Thoracic aorta (tissue), 2 donors: ENCODE measurements at regions not wholly inside any gene's neighbourhood (a gene's known extent, or its start where the extent isn't known, plus 50 kb on each side); places are given as distances from the start of the nearest gene placed in this dataset.

ENCODE experiments used
- ATAC-seq: fragments of 150-250 bp; one replicate; pipeline ENCODE4 v1.8.0; 2017; ENCODE audit warnings: low read depth; ENCODE audit not compliant: insufficient number of reproducible peaks, low FRiP score
- DNase-seq: peaks from one replicate; pipeline ENCODE4 v3.0.0-alpha.2; 2020; ENCODE audit warnings: low spot score
- H3K27ac ChIP-seq, 2 donors: fragments of 200-600 bp; sonication (generic); 1 replicate in 1 of 2; 2 replicates in 1 of 2; pipeline ENCODE4 v1.5.1; 2016; ENCODE audit warnings: mild to moderate bottlenecking in 2 of 2, moderate library complexity in 2 of 2
- H3K27me3 ChIP-seq: fragments of 200-600 bp; sonication (generic); replicated peaks from 2 replicates; pipeline ENCODE4 v1.6.0; 2016; ENCODE audit warnings: mild to moderate bottlenecking; ENCODE audit not compliant: insufficient read depth
- H3K36me3 ChIP-seq: fragments of 200-600 bp; sonication (generic); one replicate; pipeline ENCODE4 v1.5.1; 2016
- H3K4me1 ChIP-seq, 2 donors: fragments of 200-600 bp; sonication (generic); 1 replicate in 1 of 2; 2 replicates in 1 of 2; pipeline versions ENCODE4 v1.5.1 to v1.6.0; 2016; ENCODE audit warnings: low read depth in 2 of 2, mild to moderate bottlenecking in 1 of 2; ENCODE audit not compliant: control insufficient read depth in 1 of 2
- H3K4me3 ChIP-seq: fragments of 200-600 bp; sonication (generic); 2 replicates; pipeline ENCODE4 v1.5.1; 2016; ENCODE audit warnings: mild to moderate bottlenecking
- H3K9me3 ChIP-seq: fragments of 200-600 bp; sonication (generic); 2 replicates; pipeline ENCODE4 v1.5.1; 2016
- TF ChIP-seq, protein P1 (sequence below): fragments of 200-600 bp; sonication (generic); IDR thresholded peaks from one replicate; pipeline ENCODE4 v1.5.1; 2019; ENCODE audit warnings: antibody characterized with exemption

DNA sequence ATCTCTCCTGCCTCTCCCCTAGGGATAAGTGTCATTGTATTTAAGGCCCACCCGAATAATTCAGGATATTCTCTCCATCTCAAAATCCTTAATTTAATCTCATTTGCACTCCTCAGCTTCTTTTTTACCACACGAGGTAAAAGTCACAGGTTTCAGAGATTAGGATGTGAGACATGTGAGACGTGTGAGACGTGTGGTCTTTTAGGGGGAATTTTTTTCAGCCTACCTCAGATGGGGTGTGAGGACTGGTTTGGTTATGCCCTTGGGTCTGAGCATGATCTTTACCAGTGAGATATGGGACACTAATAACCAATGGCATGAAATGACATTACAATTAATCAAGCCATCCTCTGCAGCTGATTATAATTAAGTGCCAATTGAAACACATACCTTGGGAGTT, 324.2 kb downstream of the BMP2 start:
- TF ChIP-seq, protein P1, sequence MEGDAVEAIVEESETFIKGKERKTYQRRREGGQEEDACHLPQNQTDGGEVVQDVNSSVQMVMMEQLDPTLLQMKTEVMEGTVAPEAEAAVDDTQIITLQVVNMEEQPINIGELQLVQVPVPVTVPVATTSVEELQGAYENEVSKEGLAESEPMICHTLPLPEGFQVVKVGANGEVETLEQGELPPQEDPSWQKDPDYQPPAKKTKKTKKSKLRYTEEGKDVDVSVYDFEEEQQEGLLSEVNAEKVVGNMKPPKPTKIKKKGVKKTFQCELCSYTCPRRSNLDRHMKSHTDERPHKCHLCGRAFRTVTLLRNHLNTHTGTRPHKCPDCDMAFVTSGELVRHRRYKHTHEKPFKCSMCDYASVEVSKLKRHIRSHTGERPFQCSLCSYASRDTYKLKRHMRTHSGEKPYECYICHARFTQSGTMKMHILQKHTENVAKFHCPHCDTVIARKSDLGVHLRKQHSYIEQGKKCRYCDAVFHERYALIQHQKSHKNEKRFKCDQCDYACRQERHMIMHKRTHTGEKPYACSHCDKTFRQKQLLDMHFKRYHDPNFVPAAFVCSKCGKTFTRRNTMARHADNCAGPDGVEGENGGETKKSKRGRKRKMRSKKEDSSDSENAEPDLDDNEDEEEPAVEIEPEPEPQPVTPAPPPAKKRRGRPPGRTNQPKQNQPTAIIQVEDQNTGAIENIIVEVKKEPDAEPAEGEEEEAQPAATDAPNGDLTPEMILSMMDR = no peak
- Histone ChIP-seq H3K27me3 (no peaks in the 10 kb centered on the region), H3K9me3 (no peaks in the 10 kb centered on the region), H3K27ac (no peak overlapping the region), H3K36me3 (no peaks in the 10 kb centered on the region), H3K4me3 (no peak overlapping the region), H3K4me1 (no peaks in the 10 kb centered on the region)
- ATAC-seq (no peak), DNase-seq (no peak)

DNA sequence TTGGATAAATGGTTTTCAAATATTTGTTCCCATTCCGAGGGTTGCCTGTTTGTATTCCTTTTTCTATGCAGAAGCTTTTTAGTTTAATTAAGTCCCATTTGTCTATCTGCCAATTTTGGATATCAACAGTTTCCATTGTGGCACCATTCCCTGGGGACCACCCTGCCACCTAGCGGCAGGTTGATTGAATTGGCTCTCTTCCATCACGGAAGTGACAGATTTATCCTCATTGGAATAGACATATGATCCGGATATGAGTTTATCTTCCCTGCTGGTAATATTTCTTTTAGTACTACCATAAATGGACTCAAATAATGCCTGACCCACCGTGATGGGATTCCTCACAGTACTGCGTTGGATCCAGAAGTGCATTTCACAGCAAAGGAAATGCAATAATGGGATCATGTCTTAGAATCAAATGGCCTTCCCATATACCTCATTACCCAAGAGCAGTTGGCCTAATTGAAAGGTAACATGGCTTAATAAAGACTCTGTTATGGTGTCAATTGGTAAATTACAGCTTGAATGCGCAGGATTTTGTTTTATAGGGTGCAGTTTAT, 327.0 kb downstream of the BMP2 start:
- no peaks in the 10 kb centered on the region for H3K36me3 ChIP-seq
- TF ChIP-seq, protein P1 = no peak
- H3K27ac ChIP-seq = no peak overlapping the region

DNA sequence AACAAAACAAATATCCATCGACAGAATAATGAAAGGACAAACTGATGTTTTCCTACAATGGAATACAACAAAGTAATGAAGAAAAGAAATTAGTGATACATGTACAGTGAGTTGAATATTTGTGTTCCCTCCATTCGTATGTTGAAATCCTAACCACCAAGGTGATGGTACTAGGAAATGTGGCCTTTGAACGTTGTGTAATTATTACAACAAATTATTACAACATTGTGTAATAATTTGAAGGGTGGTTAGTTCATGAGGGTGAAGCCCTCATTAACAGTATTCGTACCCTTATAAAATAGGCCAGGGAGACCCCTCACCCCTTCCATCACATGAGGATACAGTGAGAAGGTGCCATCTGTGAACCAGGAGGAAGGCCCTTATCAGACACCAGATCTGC, 339.4 kb downstream of the BMP2 start:
- H3K4me3 ChIP-seq = no peak overlapping the region
- H3K36me3 ChIP-seq = no peaks in the 10 kb centered on the region
- H3K4me1 ChIP-seq = no peaks in the 10 kb centered on the region
- DNase-seq (no peak), ATAC-seq (no peak)
- no peak overlapping the region for H3K27ac ChIP-seq
- no peaks in the 10 kb centered on the region for H3K27me3 ChIP-seq
- TF ChIP-seq, protein P1 = no peak
- no peaks in the 10 kb centered on the region for H3K9me3 ChIP-seq

More for the DNA sequence above, 327.0 kb downstream of the BMP2 start:
- ATAC-seq (no peak), DNase-seq (no peak)
- no peaks in the 10 kb centered on the region for H3K4me1 ChIP-seq
- H3K9me3 ChIP-seq = no peaks in the 10 kb centered on the region
- H3K4me3 ChIP-seq = no peak overlapping the region
- no peaks in the 10 kb centered on the region for H3K27me3 ChIP-seq

- TF ChIP-seq, protein P1 = no peak
- Histone ChIP-seq H3K4me3 (no peak overlapping the region), H3K36me3 (no peaks in the 10 kb centered on the region), H3K27me3 (no peaks in the 10 kb centered on the region), H3K9me3 (no peaks in the 10 kb centered on the region), H3K4me1 (no peaks in the 10 kb centered on the region), H3K27ac (no peak overlapping the region)
- no peak for DNase-seq
- no peak for ATAC-seq
Measured at GRCh38 chr20:7108929-7109328, 341.4 kb downstream of the BMP2 start.

DNA sequence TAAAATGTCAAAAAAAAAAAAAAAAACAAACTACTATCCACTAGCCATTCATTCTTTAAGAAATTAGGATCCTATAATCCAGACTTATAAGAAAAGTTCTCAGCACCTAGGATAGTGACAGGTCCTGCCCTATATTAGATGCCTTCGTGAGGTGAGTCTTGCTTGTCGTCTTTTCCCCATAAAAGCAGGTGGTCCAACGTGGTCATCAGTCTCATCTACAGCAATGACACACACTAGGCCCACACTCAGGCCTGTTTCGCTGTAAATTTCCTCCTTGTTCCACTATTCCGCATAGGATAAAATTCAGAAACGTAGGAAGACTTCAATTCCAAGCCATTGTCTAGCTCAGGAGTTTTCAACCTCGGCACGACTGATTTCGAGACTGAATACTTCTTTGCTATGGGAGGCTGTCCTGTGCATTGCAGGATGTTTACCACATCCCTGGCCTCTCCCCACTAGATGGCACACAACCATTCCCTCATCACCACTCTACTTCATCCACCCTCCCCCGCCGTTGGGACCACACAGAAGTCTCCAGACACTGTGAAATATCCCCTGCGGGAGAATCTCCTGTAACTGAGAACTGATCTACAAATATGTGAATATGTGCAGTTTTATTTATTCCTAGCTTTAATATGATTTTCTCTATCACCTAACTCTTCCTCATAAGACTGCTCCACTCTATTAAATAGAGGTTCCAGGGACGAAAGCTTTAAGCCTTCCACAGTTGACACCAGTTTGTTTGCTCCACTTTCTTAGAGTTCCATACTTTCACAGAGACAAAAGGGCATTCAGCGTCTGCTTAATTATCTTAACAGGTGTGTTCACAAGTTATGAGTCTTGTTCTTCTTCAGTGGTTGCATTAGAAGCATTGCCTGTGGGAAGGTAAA, 346.3 kb downstream of the BMP2 start:
- no peaks in the 10 kb centered on the region for H3K36me3 ChIP-seq
- no peak for DNase-seq
- H3K4me1 ChIP-seq = no peaks in the 10 kb centered on the region
- TF ChIP-seq, protein P1 = no peak
- H3K27me3 ChIP-seq = no peaks in the 10 kb centered on the region
- no peak for ATAC-seq
- no peak overlapping the region for H3K4me3 ChIP-seq
- H3K27ac ChIP-seq = no peak overlapping the region
- no peaks in the 10 kb centered on the region for H3K9me3 ChIP-seq
